K562 (cell line): ENCODE measurements at regions not wholly inside any gene's neighbourhood (a gene's known extent, or its start where the extent isn't known, plus 50 kb on each side); places are given as distances from the start of the nearest gene placed in this dataset.

ENCODE experiments used
- MIER1 ChIP-seq: fragments of 450-650 bp; IDR thresholded peaks from 2 replicates; pipeline ENCODE4 v1.6.1; 2016; ENCODE audit warnings: antibody characterized with exemption, mild to moderate bottlenecking, low read depth
- SIN3B ChIP-seq: fragments of 450-650 bp; IDR thresholded peaks from 2 replicates; pipeline ENCODE4 v1.6.1; 2017; ENCODE audit warnings: low read depth, mild to moderate bottlenecking, moderate library complexity
- ZNF76 ChIP-seq: fragments of 250-450 bp; sonication (Bioruptor Pico); IDR thresholded peaks from 2 replicates; pipeline ENCODE4 v1.4.0; 2020; ENCODE audit warnings: mild to moderate bottlenecking, moderate library complexity, borderline replicate concordance
- TF ChIP-seq, protein P1 (sequence below), 2 experiments: IDR thresholded peaks; 2 replicates each; pipeline ENCODE4 v1.6.1; 2011; ENCODE audit warnings: borderline replicate concordance in 1 of 2, control low read depth in 1 of 2, low read depth in 1 of 2, low read length in 1 of 2, mild to moderate bottlenecking in 1 of 2, mixed read lengths in 1 of 2, moderate library complexity in 1 of 2; ENCODE audit not compliant: insufficient read depth in 1 of 2, insufficient read length in 1 of 2, poor library complexity in 1 of 2, severe bottlenecking in 1 of 2; ENCODE audit errors: extremely low read depth in 1 of 2

DNA sequence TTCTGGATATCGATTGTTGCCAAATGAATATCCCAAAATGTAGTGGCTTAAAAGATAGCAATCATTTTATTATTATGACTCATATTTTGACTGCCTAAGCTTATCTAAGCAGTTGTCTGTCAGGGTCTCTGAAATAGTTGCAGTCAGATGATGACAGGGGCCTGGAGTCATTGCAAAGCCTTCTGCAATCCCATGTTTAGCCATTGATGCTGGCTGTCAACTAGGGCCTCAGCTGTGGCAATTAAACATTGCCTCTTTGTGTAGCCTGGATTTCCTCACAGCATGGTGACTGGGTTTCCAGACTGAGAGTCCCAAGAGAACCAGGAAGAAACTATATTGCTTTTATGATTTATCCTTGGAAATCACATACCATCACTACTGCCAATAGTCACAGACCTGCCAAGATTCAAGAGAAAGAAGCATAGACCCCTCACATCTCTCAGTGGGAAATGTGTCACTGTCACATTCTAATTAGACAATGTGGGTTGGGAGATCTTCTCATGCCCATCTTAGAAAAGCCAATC is 227.3 kb upstream of the NOCT start:
- TF ChIP-seq SIN3B (no peak), ZNF76 (CRISPR knock-in tag) (no peak), MIER1 (no peak)
- TF ChIP-seq, protein P1, sequence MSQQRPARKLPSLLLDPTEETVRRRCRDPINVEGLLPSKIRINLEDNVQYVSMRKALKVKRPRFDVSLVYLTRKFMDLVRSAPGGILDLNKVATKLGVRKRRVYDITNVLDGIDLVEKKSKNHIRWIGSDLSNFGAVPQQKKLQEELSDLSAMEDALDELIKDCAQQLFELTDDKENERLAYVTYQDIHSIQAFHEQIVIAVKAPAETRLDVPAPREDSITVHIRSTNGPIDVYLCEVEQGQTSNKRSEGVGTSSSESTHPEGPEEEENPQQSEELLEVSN (IDR thresholded peaks at IDR 0.05; ENCODE audit: borderline replicate concordance in 1 of 2, extremely low read depth in 1 of 2, insufficient read depth in 1 of 2, insufficient read length in 1 of 2, low read depth in 1 of 2, low read length in 1 of 2, poor library complexity in 1 of 2, severe bottlenecking in 1 of 2), result no peak
